ENCODE measurements at regions not wholly inside any gene's neighbourhood (a gene's known extent, or its start where the extent isn't known, plus 50 kb on each side); places are given as distances from the start of the nearest gene placed in this dataset.

DNA sequence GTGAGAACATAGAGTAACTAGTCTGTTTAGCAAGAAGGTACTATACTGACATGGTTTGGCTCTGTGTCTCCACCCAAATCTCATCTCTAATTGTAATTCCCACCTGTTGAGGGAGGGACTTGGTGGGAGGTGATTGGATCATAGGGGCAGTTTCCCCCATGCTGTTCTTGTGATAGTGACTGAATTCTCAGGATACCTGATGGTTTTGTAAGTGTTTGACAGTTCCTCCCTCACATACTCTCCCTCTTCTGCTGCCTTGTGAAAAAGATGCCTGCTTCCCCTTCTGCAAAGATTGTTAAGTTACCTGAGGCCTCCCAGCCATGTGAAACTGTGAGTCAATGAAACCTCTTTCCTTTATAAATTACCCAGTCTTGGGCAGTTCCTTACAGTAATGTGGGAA lies 240.4 kb upstream of the ST8SIA4 start:
- Histone ChIP-seq H3K36me3 (ENCODE audit: low read depth, missing control alignments) (no peaks in the 10 kb centered on the region), H3K9me3 (no peaks in the 10 kb centered on the region), H3K4me1 (no peaks in the 10 kb centered on the region), H3K27me3 (no peaks in the 10 kb centered on the region), H3K4me3 (no peak overlapping the region), H3K27ac (no peak overlapping the region)
- intact Hi-C loops (cut with DNase I; ENCODE audit: low total_unique reads) = no loop called here
- no peak for DNase-seq
- TF ChIP-seq POLR2A (IDR thresholded peaks at IDR 0.05) = no peak
- TF ChIP-seq, protein P1, sequence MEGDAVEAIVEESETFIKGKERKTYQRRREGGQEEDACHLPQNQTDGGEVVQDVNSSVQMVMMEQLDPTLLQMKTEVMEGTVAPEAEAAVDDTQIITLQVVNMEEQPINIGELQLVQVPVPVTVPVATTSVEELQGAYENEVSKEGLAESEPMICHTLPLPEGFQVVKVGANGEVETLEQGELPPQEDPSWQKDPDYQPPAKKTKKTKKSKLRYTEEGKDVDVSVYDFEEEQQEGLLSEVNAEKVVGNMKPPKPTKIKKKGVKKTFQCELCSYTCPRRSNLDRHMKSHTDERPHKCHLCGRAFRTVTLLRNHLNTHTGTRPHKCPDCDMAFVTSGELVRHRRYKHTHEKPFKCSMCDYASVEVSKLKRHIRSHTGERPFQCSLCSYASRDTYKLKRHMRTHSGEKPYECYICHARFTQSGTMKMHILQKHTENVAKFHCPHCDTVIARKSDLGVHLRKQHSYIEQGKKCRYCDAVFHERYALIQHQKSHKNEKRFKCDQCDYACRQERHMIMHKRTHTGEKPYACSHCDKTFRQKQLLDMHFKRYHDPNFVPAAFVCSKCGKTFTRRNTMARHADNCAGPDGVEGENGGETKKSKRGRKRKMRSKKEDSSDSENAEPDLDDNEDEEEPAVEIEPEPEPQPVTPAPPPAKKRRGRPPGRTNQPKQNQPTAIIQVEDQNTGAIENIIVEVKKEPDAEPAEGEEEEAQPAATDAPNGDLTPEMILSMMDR (IDR thresholded peaks at IDR 0.05) = no peak

DNA sequence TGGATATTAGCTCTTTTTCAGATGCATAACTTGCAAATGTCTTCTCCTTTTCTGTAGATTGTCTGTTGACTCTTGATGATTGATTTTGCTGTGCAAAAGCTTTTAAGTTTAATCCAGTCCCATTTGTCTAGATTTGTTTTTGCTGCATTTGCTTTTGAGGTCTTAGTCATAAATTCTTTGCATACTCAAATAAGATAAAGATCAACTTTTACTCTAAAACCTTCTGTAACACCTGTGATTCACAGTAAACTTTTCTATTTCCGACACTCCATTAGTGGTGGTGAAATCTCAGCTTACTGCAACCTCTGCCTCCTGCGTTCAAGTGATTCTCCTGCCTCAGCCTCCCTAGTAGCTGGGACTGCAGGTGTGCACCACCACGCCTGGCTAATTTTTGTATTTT lies 239.0 kb upstream of the ST8SIA4 start:
- no peak overlapping the region for H3K27ac ChIP-seq
- H3K36me3 ChIP-seq (ENCODE audit: low read depth, missing control alignments) = no peaks in the 10 kb centered on the region
- no peaks in the 10 kb centered on the region for H3K27me3 ChIP-seq
- DNase-seq = no peak
- intact Hi-C loops (cut with DNase I; ENCODE audit: low total_unique reads) = no loop called here
- WGBS, 2 donors = 89 to 93% methylated on average over 3 of the region's 3 CpGs
- H3K4me3 ChIP-seq = no peak overlapping the region
- TF ChIP-seq, protein P1 (IDR thresholded peaks at IDR 0.05) = no peak
- no peak for TF ChIP-seq POLR2A (IDR thresholded peaks at IDR 0.05)
- no peaks in the 10 kb centered on the region for H3K4me1 ChIP-seq
- no peaks in the 10 kb centered on the region for H3K9me3 ChIP-seq

DNA sequence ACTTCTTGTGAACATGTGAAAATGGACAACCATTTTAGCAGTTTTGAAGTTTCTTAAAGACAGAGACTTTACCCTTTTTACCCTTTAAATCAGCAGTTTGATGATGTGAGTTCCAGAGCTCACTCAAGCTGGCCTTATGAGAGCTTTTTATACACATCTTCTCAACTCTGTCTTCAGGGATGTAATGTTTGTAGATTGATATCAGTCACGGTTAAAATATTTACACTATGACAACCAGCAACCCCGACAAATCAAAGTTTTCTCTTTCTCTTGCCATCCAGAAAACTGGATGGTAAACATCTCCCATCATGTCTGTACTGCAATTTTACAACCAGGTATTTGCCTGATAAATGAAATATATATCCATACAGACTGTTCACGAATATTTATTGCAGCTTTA lies 233.4 kb upstream of the ST8SIA4 start:
- Histone ChIP-seq H3K27me3 (no peaks in the 10 kb centered on the region), H3K4me1 (no peaks in the 10 kb centered on the region), H3K27ac (no peak overlapping the region), H3K9me3 (no peaks in the 10 kb centered on the region), H3K36me3 (ENCODE audit: low read depth, missing control alignments) (no peaks in the 10 kb centered on the region), H3K4me3 (no peak overlapping the region)
- no peak for TF ChIP-seq POLR2A (IDR thresholded peaks at IDR 0.05)
- TF ChIP-seq, protein P1 (IDR thresholded peaks at IDR 0.05) = no peak
- intact Hi-C loops (cut with DNase I; ENCODE audit: low total_unique reads) = no loop called here
- WGBS, 2 donors = 81 to 87% methylated on average over 3 of the region's 3 CpGs
- no peak for DNase-seq

DNA sequence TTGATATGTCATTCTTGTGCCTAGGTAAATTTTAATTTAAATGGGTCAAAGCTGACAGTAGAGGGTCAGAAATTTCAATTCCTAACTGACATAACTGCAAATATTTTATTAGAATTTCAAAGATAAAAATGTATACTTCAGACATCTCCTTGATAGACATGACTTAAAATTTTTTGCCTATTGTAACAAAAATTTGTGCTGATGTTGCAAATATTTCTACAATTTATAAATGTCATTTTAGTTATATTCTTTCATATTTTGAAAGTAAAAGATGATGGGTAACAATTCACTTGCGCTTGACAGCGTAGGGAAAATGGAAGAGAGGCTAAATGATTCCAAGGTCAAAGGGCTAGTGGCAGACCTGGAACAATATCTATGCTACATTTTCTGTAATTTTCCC lies 220.3 kb upstream of the ST8SIA4 start:
- no peaks in the 10 kb centered on the region for H3K9me3 ChIP-seq
- TF ChIP-seq, protein P1 (IDR thresholded peaks at IDR 0.05) = no peak
- no peak for TF ChIP-seq POLR2A (IDR thresholded peaks at IDR 0.05)
- H3K4me3 ChIP-seq = no peak overlapping the region
- H3K36me3 ChIP-seq (ENCODE audit: low read depth, missing control alignments) = no peaks in the 10 kb centered on the region
- H3K4me1 ChIP-seq = no peaks in the 10 kb centered on the region
- intact Hi-C loops (cut with DNase I; ENCODE audit: low total_unique reads) = no loop called here
- no peak overlapping the region for H3K27ac ChIP-seq
- WGBS, 2 donors = 96 to 97% methylated on average over 2 of the region's 2 CpGs
- H3K27me3 ChIP-seq = no peaks in the 10 kb centered on the region
- no peak for DNase-seq

DNA sequence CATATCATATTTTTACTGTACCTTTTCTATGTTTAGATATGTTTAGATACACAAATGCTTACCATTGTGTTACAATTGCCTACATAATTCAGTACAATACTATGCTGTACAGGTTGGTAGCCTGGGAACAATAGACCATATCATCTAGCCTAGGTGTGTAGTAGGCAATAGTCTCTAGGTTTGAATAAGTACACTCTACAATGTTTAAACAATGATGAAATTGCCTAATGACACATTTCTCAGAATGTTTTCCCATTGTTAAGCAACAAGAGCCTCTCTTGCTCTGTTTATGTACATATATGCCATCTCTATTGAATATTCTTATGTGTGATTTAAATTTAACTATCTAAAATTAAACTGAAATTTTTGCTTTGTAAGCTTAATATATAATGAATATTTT lies 209.6 kb upstream of the ST8SIA4 start:
- no peaks in the 10 kb centered on the region for H3K36me3 ChIP-seq (ENCODE audit: low read depth, missing control alignments)
- no peaks in the 10 kb centered on the region for H3K4me1 ChIP-seq
- TF ChIP-seq, protein P1 (IDR thresholded peaks at IDR 0.05) = no peak
- TF ChIP-seq POLR2A (IDR thresholded peaks at IDR 0.05) = no peak
- no peak for DNase-seq
- no peaks in the 10 kb centered on the region for H3K9me3 ChIP-seq
- H3K27ac ChIP-seq = no peak overlapping the region
- H3K4me3 ChIP-seq = no peak overlapping the region
- H3K27me3 ChIP-seq = no peaks in the 10 kb centered on the region
- intact Hi-C loops (cut with DNase I; ENCODE audit: low total_unique reads) = no loop called here

All from testis (tissue), 2 donors.